SH-SY5Y (cell line): ENCODE measurements at regions not wholly inside any gene's neighbourhood (a gene's known extent, or its start where the extent isn't known, plus 50 kb on each side); places are given as distances from the start of the nearest gene placed in this dataset.

Experiments
- GATA2 ChIP-seq: IDR thresholded peaks from 2 replicates; pipeline ENCODE4 v1.6.1; 2011; ENCODE audit warnings: mild to moderate bottlenecking, low read depth, low read length
- GATA3 ChIP-seq: IDR thresholded peaks from 2 replicates; pipeline ENCODE4 v1.6.1; 2011; ENCODE audit warnings: low read depth, mild to moderate bottlenecking, low read length, moderate library complexity

GRCh38 chr15:95605098-95605497 lies 725.4 kb upstream of the NR2F2 start:
- TF ChIP-seq GATA2 (no peak), GATA3 (no peak)
